T-helper 17 cell (primary cell): ENCODE measurements at regions not wholly inside any gene's neighbourhood (a gene's known extent, or its start where the extent isn't known, plus 50 kb on each side); places are given as distances from the start of the nearest gene placed in this dataset.

Experiments used
- ATAC-seq: fragments of 150-1000 bp; cut with Tn5 transposase; 2 replicates; pipeline ENCODE4 v1.10.0; 2021; ENCODE audit warnings: mild to moderate bottlenecking, moderate library complexity
- DNase-seq, 3 donors: peaks; one replicate each; pipeline versions ENCODE4 v3.0.0 to v3.0.0-alpha.2; 2020 to 2021
- H3K9me3 ChIP-seq: one replicate; pipeline ENCODE4 v1.7.0; 2013; ENCODE audit warnings: low read length, mild to moderate bottlenecking; ENCODE audit not compliant: control insufficient read depth, poor library complexity, severe bottlenecking
- H3K27ac Mint-ChIP-seq: one replicate; pipeline ENCODE4 v1.8.0; 2022; ENCODE audit warnings: mild to moderate bottlenecking, moderate library complexity, mixed read lengths
- H3K27me3 Mint-ChIP-seq: one replicate; pipeline ENCODE4 v1.8.0; 2022; ENCODE audit warnings: mixed read lengths
- H3K36me3 Mint-ChIP-seq: one replicate; pipeline ENCODE4 v1.8.0; 2022; ENCODE audit warnings: low read depth, mixed read lengths
- H3K4me1 Mint-ChIP-seq: one replicate; pipeline ENCODE4 v1.8.0; 2022; ENCODE audit warnings: mild to moderate bottlenecking, mixed read lengths
- H3K4me3 Mint-ChIP-seq: one replicate; pipeline ENCODE4 v1.8.0; 2022; ENCODE audit warnings: mild to moderate bottlenecking, moderate library complexity, mixed read lengths

- Mint-ChIP-seq H3K27me3 (peaks cover 29% of the 10 kb centered on the region), H3K4me3 (no peak overlapping the region), H3K36me3 (no peaks in the 10 kb centered on the region), H3K4me1 (no peaks in the 10 kb centered on the region), H3K27ac (no peak overlapping the region)
- no peak for DNase-seq
- H3K9me3 ChIP-seq, result no peaks in the 10 kb centered on the region
- ATAC-seq, result no peak
Measured at GRCh38 chr1:99590578-99591209, 55.2 kb upstream of the PALMD start.

GRCh38 chr1:99591886-99592285 lies 54.0 kb upstream of the PALMD start:
- H3K4me1 Mint-ChIP-seq, result no peaks in the 10 kb centered on the region
- ATAC-seq (no peak), DNase-seq (no peak)
- H3K27ac Mint-ChIP-seq, result no peak overlapping the region
- no peaks in the 10 kb centered on the region for H3K9me3 ChIP-seq
- peaks cover 31% of the 10 kb centered on the region for H3K27me3 Mint-ChIP-seq
- no peak overlapping the region for H3K4me3 Mint-ChIP-seq
- no peaks in the 10 kb centered on the region for H3K36me3 Mint-ChIP-seq

GRCh38 chr1:99594205-99594604 lies 51.7 kb upstream of the PALMD start:
- Mint-ChIP-seq H3K4me3 (no peak overlapping the region), H3K27me3 (peaks cover 34% of the 10 kb centered on the region), H3K4me1 (no peaks in the 10 kb centered on the region), H3K27ac (no peak overlapping the region), H3K36me3 (no peaks in the 10 kb centered on the region)
- H3K9me3 ChIP-seq, result no peaks in the 10 kb centered on the region
- DNase-seq (no peak), ATAC-seq (no peak)

GRCh38 chr1:99595041-99595440 lies 50.9 kb upstream of the PALMD start:
- Mint-ChIP-seq H3K27me3 (peaks cover 26% of the 10 kb centered on the region), H3K36me3 (no peaks in the 10 kb centered on the region), H3K4me3 (no peak overlapping the region), H3K27ac (no peak overlapping the region), H3K4me1 (no peaks in the 10 kb centered on the region)
- no peaks in the 10 kb centered on the region for H3K9me3 ChIP-seq
- DNase-seq, result no peak
- no peak for ATAC-seq

GRCh38 chr1:99595441-99595840 lies 50.5 kb upstream of the PALMD start:
- Mint-ChIP-seq H3K4me1 (no peaks in the 10 kb centered on the region), H3K27me3 (peaks cover 22% of the 10 kb centered on the region), H3K4me3 (no peak overlapping the region), H3K36me3 (no peaks in the 10 kb centered on the region), H3K27ac (no peak overlapping the region)
- no peaks in the 10 kb centered on the region for H3K9me3 ChIP-seq
- ATAC-seq (no peak), DNase-seq (no peak)
